ENCODE measurements at regions not wholly inside any gene's neighbourhood (a gene's known extent, or its start where the extent isn't known, plus 50 kb on each side); places are given as distances from the start of the nearest gene placed in this dataset.

DNA sequence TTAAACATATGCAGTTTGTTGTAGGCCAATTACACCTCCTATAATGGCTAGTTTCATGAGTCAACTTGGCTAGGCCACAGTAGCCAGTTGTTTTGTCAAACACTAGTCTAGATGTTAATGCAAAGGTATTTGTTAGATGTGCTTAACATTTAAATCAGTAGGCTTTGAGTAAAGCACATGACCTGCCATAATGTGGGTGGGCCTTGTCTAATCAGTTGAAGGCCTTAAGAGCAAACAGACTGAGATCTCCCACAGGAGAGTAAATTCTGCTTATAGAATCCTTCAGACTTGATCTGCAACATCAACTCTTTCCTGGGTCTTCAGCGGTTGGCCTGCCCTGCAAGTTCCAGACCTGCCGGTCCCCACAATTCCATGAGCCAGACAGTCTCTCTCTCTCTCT lies 1345.9 kb downstream of the BRD1 start:
- DNase-seq, result no peak
- H3K27ac Mint-ChIP-seq, result no peak overlapping the region
- H3K27me3 Mint-ChIP-seq (ENCODE audit: insufficient read depth), result peaks cover 8% of the 10 kb centered on the region
- no peaks in the 10 kb centered on the region for H3K4me1 Mint-ChIP-seq (ENCODE audit: low read depth)
- H3K9me3 Mint-ChIP-seq, result peaks cover 31% of the 10 kb centered on the region
- H3K36me3 Mint-ChIP-seq (ENCODE audit: low read depth), result no peaks in the 10 kb centered on the region; the same call in 1 of the 2 replicates
- TF ChIP-seq, protein P1, sequence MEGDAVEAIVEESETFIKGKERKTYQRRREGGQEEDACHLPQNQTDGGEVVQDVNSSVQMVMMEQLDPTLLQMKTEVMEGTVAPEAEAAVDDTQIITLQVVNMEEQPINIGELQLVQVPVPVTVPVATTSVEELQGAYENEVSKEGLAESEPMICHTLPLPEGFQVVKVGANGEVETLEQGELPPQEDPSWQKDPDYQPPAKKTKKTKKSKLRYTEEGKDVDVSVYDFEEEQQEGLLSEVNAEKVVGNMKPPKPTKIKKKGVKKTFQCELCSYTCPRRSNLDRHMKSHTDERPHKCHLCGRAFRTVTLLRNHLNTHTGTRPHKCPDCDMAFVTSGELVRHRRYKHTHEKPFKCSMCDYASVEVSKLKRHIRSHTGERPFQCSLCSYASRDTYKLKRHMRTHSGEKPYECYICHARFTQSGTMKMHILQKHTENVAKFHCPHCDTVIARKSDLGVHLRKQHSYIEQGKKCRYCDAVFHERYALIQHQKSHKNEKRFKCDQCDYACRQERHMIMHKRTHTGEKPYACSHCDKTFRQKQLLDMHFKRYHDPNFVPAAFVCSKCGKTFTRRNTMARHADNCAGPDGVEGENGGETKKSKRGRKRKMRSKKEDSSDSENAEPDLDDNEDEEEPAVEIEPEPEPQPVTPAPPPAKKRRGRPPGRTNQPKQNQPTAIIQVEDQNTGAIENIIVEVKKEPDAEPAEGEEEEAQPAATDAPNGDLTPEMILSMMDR (IDR thresholded peaks at IDR 0.05), result no peak
- H3K4me3 Mint-ChIP-seq, result no peak overlapping the region

DNA sequence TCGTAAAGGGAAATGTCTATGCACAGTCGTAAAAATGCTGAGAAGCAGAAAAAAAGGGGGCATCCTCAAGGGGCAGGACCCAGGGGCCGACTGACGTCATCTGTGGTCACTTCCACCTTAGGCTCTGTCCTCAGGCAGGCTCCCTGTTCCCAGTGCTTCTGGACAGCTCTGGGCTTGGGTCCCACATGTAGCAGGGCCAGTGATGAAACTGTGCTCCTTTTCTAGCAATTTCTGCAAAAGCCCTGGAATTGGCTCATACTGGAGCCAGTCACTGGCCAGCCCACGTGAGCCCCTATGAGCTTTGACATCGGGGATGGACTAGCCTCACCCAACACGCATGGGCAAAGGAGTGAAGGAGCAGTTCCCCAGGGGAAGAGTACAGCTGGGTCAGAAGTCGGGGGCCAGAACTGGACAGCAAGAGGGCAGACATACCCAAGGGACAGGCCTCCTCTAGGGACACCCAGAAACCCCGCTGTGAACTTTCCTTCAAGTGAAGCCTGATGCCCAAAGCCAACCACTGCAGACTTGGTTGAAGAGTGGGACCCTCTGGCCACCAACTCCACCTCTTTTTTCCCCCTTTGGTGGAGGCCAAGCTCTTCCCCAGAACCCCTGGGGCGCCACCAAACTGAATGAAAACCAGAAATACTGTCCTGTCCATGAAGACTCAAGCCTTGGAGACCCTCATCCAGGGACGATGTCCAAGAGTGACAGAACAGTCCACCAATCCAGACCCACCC lies 1349.0 kb downstream of the BRD1 start:
- Mint-ChIP-seq H3K27ac (no peak overlapping the region), H3K4me3 (no peak overlapping the region), H3K9me3 (peaks cover 55% of the 10 kb centered on the region), H3K27me3 (ENCODE audit: insufficient read depth) (peaks cover 2% of the 10 kb centered on the region), H3K36me3 (ENCODE audit: low read depth) (peaks cover 5% of the 10 kb centered on the region; the same call in 1 of the 2 replicates), H3K4me1 (ENCODE audit: low read depth) (no peaks in the 10 kb centered on the region)
- TF ChIP-seq, protein P1 (IDR thresholded peaks at IDR 0.05), result no peak
- no peak for DNase-seq

DNA sequence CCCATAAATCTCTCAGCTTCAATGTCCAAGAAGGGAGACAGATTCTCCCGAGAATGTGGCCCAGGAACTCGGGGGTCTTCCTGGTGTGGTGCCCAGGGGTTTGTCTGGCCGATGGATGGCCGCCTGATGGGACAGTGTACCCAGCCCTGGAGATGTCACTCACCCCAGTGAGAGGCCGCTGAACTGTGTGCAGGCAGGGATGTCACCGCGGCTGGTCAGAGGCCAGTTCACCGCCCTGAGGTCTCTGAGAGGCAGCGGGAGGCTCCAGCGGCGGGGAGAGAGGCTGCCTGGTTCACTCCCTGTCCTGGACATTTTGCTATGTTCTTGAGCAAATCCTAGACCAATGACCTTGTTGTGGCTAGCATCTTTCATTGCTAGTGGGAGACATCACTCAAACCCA lies 1349.5 kb downstream of the BRD1 start:
- no peak overlapping the region for H3K27ac Mint-ChIP-seq
- peaks cover 56% of the 10 kb centered on the region for H3K9me3 Mint-ChIP-seq
- H3K4me3 Mint-ChIP-seq, result no peak overlapping the region
- H3K27me3 Mint-ChIP-seq (ENCODE audit: insufficient read depth), result peaks cover 2% of the 10 kb centered on the region
- DNase-seq, result no peak
- H3K4me1 Mint-ChIP-seq (ENCODE audit: low read depth), result no peaks in the 10 kb centered on the region
- peaks cover 5% of the 10 kb centered on the region; the same call in 1 of the 2 replicates for H3K36me3 Mint-ChIP-seq (ENCODE audit: low read depth)
- TF ChIP-seq, protein P1 (IDR thresholded peaks at IDR 0.05), result no peak

DNA sequence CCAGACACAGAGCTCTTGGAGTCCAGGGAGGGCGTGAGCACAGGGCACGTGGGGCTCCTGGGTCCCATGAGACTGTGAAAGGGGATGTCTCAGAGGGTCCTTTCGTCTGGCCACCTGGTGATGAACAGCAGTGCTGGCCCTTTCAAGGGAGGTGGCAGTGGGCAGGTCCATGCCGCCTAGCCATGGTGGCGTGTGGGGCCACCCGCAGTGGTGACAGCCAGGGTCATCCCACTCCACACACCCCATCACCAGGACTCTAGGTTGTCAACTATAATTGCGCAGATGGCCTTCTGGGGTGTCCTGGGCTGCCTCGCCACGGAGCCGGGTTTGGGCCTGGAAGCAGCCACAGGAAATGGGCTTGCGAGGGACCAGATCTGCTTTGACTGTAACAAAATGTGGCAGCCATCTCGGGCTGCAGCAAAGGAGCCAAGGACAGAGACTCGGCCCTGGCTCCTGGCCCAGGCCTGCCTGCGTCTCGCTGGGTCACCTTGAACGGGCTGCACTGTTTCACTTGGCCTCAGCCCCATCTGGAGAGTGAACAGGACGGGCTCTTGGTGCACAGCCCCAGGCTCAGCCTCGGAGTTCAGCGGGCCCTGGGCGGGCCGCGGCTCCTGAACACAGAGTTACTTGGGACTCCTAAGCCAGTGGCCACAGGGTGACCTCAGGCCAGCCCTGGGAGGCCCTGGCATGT lies 1350.5 kb downstream of the BRD1 start:
- H3K4me3 Mint-ChIP-seq, result no peak overlapping the region
- DNase-seq, result no peak
- H3K4me1 Mint-ChIP-seq (ENCODE audit: low read depth), result no peaks in the 10 kb centered on the region
- H3K9me3 Mint-ChIP-seq, result peaks cover 60% of the 10 kb centered on the region
- H3K27ac Mint-ChIP-seq, result no peak overlapping the region
- TF ChIP-seq, protein P1 (IDR thresholded peaks at IDR 0.05), result no peak
- peaks cover 5% of the 10 kb centered on the region; the same call in 1 of the 2 replicates for H3K36me3 Mint-ChIP-seq (ENCODE audit: low read depth)
- H3K27me3 Mint-ChIP-seq (ENCODE audit: insufficient read depth), result peaks cover 2% of the 10 kb centered on the region

DNA sequence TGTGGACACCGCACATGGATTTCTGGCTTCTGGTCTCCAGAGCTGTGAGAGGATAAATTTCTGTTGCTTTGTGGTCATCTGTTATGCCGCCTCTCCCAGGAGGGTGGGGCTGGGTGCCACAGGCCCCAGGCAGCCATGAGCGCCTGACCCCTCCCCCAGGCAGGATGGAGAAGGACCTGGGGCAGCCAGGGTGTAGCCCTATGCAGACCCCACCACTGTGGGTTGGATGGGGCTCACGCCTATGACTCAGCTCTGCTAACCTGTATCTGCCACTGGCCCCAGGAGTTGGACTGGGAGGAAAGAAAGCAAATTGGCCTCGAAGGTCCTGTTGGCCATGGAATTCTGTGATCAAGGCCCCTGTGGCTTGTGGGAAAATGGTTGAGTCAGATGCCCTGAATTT lies 1351.1 kb downstream of the BRD1 start:
- no peak for DNase-seq
- no peak overlapping the region for H3K4me3 Mint-ChIP-seq
- peaks cover 5% of the 10 kb centered on the region; the same call in 1 of the 2 replicates for H3K36me3 Mint-ChIP-seq (ENCODE audit: low read depth)
- peaks cover 59% of the 10 kb centered on the region for H3K9me3 Mint-ChIP-seq
- no peaks in the 10 kb centered on the region for H3K4me1 Mint-ChIP-seq (ENCODE audit: low read depth)
- peaks cover 2% of the 10 kb centered on the region for H3K27me3 Mint-ChIP-seq (ENCODE audit: insufficient read depth)
- H3K27ac Mint-ChIP-seq, result no peak overlapping the region
- TF ChIP-seq, protein P1 (IDR thresholded peaks at IDR 0.05), result no peak
